NCI-H2196 treated with DMSO at 0.1 percent for 48 hours (cell line): ENCODE measurements at regions not wholly inside any gene's neighbourhood (a gene's known extent, or its start where the extent isn't known, plus 50 kb on each side); places are given as distances from the start of the nearest gene placed in this dataset.
"Not testable (repeated sequence)": the region's sequence is repeated elsewhere in the genome, so short reads cannot be mapped to it uniquely, and the experiment has no call there.

Source experiments
- DNase-seq: peaks from one replicate; lab custom pipeline; 2025; ENCODE audit not compliant: unreplicated experiment; lab: John Stamatoyannopoulos, UW

DNA sequence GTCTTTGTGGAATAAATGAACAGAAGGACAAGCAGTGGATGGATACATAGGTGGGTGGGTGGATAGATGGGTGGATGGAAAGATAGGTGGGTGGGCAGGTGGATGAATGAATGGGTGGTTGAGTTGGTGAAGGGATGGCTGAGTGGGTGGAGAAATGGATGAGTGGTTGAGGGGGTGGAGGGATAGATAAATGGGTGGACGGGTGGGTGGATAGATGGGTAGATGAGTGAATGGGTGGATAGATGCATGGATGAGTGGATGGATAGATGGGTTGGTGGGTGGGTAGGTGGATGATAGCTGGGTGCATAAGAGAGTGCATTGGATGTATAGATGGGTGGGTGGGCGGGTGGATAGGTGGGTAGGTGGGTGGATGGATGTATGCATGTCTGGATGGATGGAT lies 63.5 kb downstream of the UNC93B1 start:
- DNase-seq, result not testable (repeated sequence)

DNA sequence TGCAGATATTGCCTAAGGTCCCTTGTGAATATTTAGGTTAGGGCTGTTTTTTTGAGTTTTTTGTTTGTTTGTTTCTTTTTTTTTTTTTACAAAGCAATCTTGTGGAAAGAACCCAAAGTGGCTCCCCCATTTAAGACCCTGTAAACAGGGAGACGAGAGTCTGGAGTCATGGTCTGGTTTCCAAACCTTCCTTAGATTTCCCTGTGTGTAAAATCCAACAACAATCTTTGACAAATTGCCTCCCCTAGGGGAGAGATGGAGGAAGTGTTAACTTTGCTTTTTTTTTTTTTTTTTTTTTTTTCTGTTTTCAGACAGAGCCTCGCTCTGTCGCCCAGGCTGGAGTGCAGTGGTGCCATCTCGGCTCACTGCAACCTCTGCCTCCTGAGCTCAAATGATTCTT lies 64.9 kb downstream of the UNC93B1 start:
- DNase-seq, result not testable (repeated sequence)

DNA sequence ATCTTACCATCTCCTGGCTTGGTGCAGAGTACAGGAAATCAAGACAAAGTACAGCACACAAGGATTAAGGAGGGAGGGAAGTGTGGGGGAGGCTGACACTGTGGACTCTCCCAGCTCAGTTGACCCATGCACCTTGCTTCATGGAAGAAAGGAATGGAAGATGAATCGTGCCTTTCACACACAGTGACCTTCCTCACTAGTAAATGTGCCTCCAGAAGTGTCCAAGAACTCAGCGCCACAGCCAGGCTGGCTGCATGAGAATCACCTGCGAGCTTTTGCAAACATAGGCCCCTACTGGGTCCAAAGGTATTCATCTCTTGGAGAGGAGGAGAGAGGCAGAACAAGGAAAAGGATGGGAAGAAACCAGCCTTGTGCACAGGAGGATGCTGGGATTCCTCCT lies 65.5 kb downstream of the UNC93B1 start:
- DNase-seq, result not testable (repeated sequence)

DNA sequence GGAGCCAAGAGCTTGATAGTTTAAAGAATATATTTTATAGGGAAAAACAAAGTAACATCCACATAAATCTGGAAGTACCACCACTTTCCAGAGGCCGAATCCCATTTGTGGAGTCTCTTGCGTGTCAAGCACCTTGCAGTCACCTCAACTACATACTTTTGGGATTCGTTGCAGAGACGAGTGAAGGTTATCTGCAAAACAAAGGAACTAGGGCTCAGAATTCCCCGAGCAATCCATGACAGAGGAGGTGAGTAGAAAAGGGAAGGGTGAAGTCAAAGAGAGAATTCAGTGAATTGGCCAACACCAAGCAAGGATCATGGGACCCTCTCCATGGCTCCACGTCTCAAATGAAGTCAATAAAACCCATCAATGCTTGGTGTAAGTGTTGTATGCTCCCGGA lies 80.3 kb downstream of the UNC93B1 start:
- not testable (repeated sequence) for DNase-seq

DNA sequence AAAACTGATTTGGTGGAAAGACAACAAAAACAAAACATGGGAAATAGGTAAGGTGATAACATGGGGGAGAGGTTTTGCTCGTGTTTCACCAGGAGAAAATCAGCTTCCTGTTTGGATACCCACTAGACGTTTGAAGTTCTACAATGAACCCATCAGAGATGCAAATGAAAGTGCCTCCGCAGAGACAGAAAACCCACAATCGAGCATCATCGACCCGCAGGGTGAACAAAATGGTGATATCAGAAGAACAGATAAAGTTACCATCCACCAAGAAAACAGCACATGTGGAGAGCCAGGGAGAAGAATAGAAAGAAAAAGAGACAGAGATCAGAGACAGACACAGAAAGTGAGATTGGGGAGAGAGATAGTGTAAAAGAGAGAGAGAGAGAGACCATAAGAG lies 83.4 kb downstream of the UNC93B1 start:
- DNase-seq, result not testable (repeated sequence)

DNA sequence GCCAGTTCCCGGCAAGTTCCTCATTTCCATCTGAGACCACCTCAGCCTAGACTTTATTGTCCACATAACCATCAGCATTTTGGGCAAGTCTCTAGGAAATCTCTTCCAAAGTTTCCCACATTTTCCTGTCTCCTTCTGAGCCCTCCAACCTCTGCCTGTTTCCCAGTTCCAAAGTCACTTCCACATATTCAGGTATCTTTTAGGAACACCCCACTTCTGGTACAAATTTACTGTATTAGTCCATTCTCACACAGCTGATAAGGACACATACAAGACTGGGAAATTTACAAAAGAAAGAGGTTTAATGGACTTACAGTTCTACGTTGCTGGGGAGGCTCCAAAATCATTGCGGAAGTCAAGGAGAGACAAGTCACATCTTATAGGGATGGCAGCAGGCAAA lies 91.7 kb downstream of the UNC93B1 start:
- not testable (repeated sequence) for DNase-seq

DNA sequence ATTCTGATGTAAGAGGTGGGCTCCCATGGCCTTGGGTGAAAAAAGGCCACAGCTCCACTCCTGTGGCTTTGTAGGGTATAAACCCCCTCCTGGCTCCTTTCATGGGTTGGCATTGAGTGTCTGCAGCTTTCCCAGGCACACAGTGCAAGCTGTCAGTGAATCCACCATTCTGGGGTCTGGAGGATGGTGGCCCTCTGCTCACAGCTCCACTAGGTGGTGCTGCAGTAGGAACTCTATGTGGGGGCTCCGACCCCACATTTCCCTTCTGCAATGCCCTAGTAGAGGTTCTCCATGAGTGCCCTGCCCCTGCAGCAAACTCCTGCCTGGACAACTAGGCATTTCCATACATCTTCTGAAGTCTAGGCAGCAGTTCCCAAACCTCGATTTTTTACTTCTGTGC lies 92.7 kb downstream of the UNC93B1 start:
- not testable (repeated sequence) for DNase-seq

DNA sequence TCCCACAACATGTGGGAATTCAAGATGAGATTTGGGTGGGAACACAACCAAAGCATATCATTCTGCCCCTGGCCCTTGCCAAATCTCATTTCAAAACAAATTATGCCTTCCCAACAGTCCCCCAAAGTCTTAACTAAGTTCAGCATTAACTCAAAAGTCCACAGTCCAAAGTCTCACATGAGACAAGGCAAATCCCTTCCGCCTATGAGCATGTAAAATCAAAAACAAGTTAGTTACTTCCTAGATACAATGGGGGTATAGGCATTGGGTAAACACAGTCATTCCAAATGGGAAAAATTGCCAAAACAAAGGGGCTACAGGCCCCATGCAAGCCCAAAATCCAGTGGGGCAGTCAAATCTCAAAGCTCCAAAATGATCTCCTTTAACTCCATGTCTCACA lies 93.1 kb downstream of the UNC93B1 start:
- DNase-seq, result not testable (repeated sequence)

DNA sequence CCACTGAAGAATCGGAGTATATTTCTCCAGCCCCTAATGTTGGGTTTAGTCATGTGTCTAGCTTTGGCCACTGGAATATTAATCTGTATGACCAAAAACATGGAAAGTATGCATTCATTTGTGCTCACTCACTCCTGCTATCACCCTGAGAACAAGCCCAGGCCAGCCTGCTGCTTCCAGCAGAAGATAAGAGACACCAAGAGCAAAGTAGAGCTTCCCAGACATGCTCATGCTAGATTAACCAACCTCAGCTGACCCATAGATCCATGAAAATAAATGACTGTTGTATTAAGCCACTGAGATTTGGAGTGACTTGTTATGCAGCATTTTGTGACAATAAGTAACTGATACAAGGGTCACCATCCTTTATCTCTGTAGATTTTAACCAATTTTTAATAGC lies 96.9 kb downstream of the UNC93B1 start:
- not testable (repeated sequence) for DNase-seq

DNA sequence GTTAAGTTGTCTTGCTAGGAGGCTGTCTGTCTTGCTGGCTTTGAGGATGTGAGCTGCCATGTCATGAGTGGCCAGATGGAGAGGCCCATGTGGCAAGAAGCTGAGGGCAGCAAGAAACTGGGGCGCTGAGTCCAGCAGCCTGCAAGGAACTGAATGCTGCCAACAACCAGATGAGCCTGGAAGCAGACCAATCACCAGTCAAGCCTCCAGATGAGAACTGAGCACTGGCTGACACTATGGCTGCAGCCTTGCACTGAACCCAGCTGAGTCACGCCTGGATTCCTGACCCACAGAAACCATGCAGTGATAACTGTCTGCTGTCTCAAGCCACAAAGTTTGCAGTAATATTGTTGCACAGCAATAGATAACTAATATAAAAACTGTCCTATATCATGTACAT lies 104.4 kb downstream of the UNC93B1 start:
- DNase-seq, result not testable (repeated sequence)

DNA sequence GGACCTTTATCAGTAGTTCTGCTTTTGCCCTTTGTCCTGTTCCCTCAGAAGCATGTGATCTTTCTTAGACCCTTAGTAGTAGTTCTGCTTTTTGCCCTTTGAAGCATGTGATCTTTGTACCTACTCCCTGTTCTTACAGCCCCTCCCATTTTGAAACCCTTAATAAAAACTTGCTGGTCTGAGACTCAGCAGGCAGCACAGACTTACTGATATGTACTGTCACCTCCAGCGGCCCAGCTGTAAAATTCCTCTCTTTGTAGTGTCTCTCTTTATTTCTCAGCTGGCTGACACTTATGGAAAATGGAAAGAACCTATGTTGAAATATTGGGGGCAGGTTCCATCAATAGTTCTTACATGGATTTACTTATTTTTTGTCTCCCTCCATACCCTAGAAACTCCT lies 110.4 kb downstream of the UNC93B1 start:
- DNase-seq, result not testable (repeated sequence)

DNA sequence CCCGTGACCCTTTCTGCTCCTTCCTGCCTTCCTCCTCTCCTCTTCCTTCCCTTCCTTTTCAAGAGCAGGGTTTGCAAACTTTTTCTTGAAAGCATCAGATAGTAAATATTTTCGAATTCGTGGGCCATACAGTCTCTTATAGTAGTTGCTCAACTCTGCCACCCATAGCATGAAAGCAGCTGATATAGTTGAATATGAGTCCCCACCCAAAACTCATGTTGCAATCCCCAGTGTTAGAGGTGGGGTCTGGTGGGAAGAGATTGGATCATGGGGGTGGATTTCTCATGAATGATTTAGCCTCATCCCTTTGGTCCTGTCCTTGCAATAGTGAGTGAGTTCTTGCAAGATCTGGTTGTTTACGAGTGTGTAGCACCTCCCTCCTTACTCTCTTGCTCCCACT lies 114.3 kb downstream of the UNC93B1 start:
- DNase-seq, result not testable (repeated sequence)

DNA sequence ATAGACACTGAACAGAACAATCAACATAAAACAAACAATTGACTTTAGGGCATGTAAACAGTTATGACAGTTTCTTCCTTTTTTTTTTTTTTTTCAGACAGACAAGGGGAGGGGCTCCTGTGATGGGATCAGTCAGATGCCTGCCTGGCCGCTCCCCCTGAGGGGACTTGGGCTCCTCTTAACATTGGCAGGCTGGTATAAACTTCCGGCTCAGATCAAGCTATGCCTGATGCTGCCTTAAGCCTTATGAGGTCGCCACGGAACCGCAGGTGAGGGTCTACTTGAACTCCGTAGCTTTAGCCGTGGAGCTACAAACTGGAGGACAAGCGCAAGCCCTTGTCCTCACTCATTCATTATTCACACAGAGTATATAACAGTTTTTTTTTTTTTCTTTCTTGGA lies 115.8 kb downstream of the UNC93B1 start:
- not testable (repeated sequence) for DNase-seq

DNA sequence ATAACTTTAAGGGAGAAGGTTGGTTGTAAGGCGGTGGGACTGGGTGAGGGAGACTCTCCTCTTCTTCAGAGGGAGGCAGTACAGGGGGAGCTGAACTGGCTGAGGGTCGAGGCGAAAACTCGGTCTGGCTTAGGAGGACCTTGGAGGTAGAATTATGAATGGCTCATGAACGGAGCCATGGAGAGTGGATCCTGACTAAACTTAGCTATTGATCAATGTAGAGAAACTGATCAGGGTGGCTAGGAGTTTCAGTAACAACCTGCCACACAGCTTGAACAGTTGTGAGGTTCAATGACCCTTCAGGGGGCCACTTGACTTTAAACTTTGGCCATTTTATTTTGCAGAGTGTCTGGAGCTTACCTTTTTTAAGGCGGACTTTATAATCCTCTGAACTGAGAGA lies 117.2 kb downstream of the UNC93B1 start:
- DNase-seq, result not testable (repeated sequence)

DNA sequence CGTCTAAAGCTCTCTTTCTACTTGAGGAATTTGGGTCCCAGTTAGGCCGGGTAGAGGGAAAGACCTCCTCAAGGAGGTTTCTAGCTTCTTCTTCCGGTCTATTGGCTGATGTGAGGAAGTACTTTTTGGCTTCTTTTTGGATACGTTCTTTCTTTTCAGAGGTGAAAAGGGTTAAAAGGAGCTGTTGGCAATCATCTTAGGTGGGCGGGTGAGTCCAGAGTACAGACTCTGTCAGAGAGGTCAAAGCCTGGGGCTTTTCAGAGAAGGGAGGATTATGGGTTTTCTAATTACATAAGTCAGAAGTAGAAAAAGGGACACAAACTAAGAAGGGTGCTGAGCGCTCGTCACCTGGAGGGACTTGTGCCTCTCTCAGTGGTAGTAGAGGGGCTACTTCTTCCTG lies 117.7 kb downstream of the UNC93B1 start:
- DNase-seq, result not testable (repeated sequence)

DNA sequence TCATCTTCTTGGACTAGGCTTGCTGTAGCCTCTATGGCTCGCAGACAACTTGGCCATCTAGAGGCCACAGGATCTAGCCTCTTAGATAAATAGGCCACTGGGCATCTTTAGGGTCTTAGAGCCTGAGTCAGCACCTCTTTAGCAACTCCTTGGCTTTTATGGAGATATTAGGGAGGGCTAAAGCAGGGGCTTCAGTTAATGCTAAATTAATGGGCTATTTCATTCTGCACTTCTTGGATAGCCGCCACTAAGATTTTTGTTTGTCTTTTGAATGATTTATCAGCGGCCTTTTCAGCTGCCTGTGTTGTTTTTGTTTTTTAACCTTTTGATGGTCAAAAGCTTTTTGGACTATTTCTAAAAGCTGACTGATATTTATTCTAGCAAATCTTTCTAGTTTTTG lies 118.3 kb downstream of the UNC93B1 start:
- not testable (repeated sequence) for DNase-seq

DNA sequence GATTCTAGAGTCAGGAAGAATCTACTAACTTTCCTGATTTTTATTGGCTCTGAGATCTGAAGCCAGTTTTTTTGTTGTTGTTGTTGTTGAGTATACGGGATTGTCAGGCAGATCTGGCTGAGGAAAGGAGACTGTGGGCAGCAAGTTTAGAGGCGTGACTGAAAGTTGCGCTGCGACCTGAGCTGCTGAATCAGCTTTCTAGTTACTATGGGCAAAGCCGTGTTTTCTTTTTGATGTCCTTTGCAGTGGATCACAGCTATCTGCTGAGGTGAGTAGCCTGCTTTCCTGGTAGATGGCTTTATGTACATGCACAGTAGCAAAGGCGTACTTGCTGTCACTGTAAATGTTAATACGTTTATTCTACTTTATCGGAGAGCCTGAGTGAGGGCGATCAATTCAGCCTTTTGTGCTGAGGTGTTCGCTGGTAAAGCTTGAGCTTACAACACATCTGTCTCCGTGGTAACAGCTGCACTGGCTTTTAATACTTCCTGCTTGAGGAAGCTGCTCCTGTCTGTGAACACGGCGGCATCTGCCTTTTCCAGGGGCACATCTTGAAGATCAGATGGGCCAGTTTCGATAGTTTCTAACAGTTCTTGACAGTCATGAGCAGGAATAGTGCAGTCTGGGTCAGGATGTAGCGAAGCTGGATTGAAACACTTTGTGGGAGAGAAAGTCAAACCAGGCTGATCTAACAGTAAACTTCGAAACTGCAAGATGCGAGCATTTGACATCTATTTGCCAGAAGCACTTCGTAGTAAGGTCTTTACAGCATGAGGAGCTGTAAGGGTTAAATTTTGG lies 118.9 kb downstream of the UNC93B1 start:
- not testable (repeated sequence) for DNase-seq

DNA sequence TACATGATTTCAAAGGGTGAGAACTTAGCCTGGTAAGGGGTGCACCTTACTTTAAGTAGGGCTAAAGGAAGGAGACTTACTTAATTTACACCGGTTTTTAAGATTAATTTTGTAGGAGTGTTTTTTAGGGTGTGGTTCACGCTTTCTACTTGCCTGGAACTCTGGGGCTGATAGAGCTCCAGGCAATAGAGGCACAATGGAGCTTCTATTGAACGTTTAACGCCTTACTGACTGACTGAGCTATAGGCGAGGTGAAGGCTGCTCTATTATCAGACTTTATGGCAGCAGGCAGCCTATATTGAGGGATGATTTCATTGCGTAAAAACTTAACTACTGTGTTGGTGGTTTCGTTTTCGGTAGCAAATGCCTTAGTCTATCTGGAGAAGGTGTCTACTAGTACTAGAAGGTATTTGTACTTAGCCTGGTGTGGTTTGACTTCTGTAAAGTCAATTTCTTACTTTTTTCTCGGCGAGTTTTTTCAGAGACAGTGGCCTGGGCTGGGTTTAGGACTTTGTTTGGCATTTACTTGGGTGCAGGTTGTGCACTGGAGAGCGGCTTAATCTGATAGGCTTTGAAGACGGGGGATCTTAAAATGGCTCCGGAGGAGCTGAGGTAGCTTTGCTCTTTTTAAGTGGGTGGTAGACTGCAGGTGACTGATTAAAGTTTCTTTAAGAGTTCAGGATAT lies 119.7 kb downstream of the UNC93B1 start:
- DNase-seq, result not testable (repeated sequence)

DNA sequence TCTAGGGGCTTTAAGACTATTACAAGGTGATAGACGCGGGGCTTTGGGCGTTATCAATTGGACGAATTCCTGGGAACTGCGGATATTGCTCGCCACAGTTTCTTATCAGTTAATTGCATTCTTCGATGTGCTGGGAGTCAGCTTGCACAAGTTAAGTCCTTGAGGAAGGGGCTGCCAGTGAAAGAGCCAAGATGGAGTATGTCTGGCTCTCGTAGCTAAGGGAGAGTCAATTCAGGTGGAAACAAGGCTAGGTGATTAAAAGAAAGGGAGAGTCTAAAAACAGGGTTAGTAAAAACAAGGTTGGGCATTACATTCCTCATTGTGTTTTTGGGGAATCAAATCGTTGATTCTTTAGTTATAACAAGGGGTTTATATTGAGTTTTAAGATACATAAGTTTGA lies 121.6 kb downstream of the UNC93B1 start:
- not testable (repeated sequence) for DNase-seq

DNA sequence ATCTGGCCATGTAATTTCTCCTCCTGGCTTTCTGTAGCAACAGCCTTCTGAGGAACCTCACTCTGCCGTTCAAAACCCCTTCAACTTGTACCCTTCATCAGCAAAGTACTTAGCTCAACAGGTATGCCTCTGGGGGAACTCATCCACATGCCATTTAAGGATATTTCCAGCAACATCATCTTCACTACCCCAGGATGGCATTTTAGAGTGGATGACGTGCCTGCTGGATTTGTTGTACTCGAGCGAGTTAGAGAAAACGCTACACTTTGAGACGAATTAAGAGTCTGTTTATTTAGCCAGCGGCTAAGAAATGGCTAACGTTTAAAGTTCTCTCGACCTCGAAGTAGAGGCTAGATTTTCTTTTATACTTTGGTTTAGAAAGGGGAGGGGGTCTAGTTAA lies 122.1 kb downstream of the UNC93B1 start:
- not testable (repeated sequence) for DNase-seq

DNA sequence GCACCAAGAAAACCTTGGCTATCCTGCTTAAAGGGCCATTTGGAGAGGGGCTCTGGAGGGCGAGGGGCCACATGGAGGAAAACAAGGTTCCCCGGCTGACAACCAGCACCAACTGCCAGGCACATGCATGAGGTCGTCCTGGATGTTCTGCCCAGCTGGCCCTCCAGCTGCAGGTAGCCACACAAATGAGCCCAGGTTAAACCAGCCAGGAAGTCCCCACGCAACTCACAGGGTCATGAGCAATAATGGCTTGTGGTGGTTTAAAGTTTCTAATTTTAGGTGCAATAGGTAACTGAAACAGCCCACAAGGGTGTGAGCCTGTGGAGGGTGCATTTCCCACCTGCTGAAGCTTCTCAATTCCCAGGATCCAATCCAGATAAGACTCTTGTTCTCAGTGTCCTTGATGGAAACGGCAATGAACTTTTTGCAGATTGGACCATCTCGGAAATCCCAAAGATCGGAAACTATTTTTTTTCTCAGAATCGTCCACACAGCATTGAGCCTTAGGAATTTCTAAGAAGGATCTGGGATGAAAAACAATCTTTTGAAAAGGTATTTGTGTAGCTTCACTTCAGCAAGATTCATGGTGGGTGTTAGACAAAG lies 123.2 kb downstream of the UNC93B1 start:
- not testable (repeated sequence) for DNase-seq

DNA sequence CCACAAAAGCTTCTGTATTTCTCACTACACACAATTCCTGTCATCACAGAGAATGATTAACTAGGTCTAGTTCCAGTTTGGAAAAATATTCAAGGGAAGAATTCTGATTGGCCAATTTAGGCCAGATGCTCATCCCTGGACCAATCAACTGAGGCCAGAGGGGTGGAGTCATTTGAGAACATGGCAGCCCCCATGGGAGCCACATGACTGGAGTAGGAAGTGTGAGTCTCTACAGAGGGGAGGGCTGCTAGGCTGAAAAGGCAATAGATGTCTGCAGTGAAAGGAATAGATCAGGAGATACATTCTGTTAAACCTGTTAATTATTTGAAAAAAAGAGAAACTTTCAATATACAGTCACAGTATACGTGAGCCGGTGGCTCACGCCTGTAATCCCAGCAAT lies 125.2 kb downstream of the UNC93B1 start:
- DNase-seq, result not testable (repeated sequence)
